Left ventricle myocardium inferior (tissue), 1 donor: ENCODE measurements at regions not wholly inside any gene's neighbourhood (a gene's known extent, or its start where the extent isn't known, plus 50 kb on each side); places are given as distances from the start of the nearest gene placed in this dataset.

Experiments
- DNase-seq: peaks from one replicate; pipeline ENCODE4 v3.0.0-alpha.2; 2020
- H3K27ac ChIP-seq: fragments of 200-600 bp; replicated peaks from 2 replicates; pipeline ENCODE4 v1.8.0; 2021
- H3K27me3 ChIP-seq: fragments of 200-600 bp; 2 replicates; pipeline ENCODE4 v1.8.0; 2021; ENCODE audit warnings: low read depth
- H3K36me3 ChIP-seq: fragments of 200-600 bp; 2 replicates; pipeline ENCODE4 v1.8.0; 2021
- H3K4me1 ChIP-seq: fragments of 200-600 bp; 2 replicates; pipeline ENCODE4 v1.8.0; 2021
- H3K4me3 ChIP-seq: fragments of 200-600 bp; 2 replicates; pipeline ENCODE4 v1.8.0; 2021; ENCODE audit warnings: mild to moderate bottlenecking, moderate library complexity
- H3K9me3 ChIP-seq: fragments of 200-600 bp; replicated peaks from 2 replicates; pipeline ENCODE4 v1.8.0; 2021
- CTCF ChIP-seq: fragments of 200-600 bp; IDR thresholded peaks from 2 replicates; pipeline ENCODE4 v1.8.0; 2021; ENCODE audit warnings: antibody characterized with exemption, mild to moderate bottlenecking, borderline replicate concordance
- intact Hi-C: fragments of 100-400 bp; cut with micrococcal nuclease; formaldehyde crosslinking; loops from one replicate; pipeline ENCODE4 v1.11.0; 2022
- donor health status: DM: no; HTN: yes; CAD: no; lungs with severe emphysema.

- intact Hi-C loops, result no loop called here
- DNase-seq, result no peak
- H3K36me3 ChIP-seq, result no peaks in the 10 kb centered on the region
Observed at GRCh38 chr6:120873125-120873865, 461.0 kb downstream of the TBC1D32 start.

GRCh38 chr6:120872262-120872578, 462.1 kb downstream of the TBC1D32 start:
- peaks cover 4% of the 10 kb centered on the region for H3K9me3 ChIP-seq
- no peak overlapping the region for H3K4me3 ChIP-seq
- DNase-seq, result no peak
- no peaks in the 10 kb centered on the region for H3K4me1 ChIP-seq
- intact Hi-C loops, result no loop called here
- H3K27me3 ChIP-seq, result no peaks in the 10 kb centered on the region
- no peaks in the 10 kb centered on the region for H3K36me3 ChIP-seq
- no peak overlapping the region for H3K27ac ChIP-seq
- TF ChIP-seq CTCF, result no peak

More at GRCh38 chr6:120873125-120873865, 461.0 kb downstream of the TBC1D32 start:
- Histone ChIP-seq H3K4me3 (no peak overlapping the region), H3K27me3 (no peaks in the 10 kb centered on the region), H3K9me3 (peaks cover 4% of the 10 kb centered on the region), H3K4me1 (no peaks in the 10 kb centered on the region), H3K27ac (no peak overlapping the region)
- no peak for TF ChIP-seq CTCF

- H3K9me3 ChIP-seq, result peaks cover 4% of the 10 kb centered on the region
- no peak overlapping the region for H3K4me3 ChIP-seq
- no peak for DNase-seq
- no peak for TF ChIP-seq CTCF
- H3K4me1 ChIP-seq, result no peaks in the 10 kb centered on the region
- H3K36me3 ChIP-seq, result no peaks in the 10 kb centered on the region
- no peak overlapping the region for H3K27ac ChIP-seq
- intact Hi-C loops, result no loop called here
- H3K27me3 ChIP-seq, result no peaks in the 10 kb centered on the region
Observed at GRCh38 chr6:120871416-120872261, 462.6 kb downstream of the TBC1D32 start.

GRCh38 chr6:120869397-120869796, 464.9 kb downstream of the TBC1D32 start:
- TF ChIP-seq CTCF, result no peak

GRCh38 chr6:120857422-120857821, 476.9 kb downstream of the TBC1D32 start:
- Histone ChIP-seq H3K27me3 (no peaks in the 10 kb centered on the region), H3K9me3 (peaks cover 11% of the 10 kb centered on the region), H3K27ac (no peak overlapping the region), H3K36me3 (no peaks in the 10 kb centered on the region), H3K4me3 (no peak overlapping the region), H3K4me1 (no peaks in the 10 kb centered on the region)
- TF ChIP-seq CTCF, result no peak
- intact Hi-C loops, result no loop called here
- DNase-seq, result no peak

More at GRCh38 chr6:120869397-120869796, 464.9 kb downstream of the TBC1D32 start:
- Histone ChIP-seq H3K9me3 (peaks cover 4% of the 10 kb centered on the region), H3K4me3 (no peak overlapping the region), H3K27ac (no peak overlapping the region), H3K4me1 (no peaks in the 10 kb centered on the region), H3K27me3 (no peaks in the 10 kb centered on the region), H3K36me3 (no peaks in the 10 kb centered on the region)
- intact Hi-C loops, result no loop called here
- DNase-seq, result no peak
